ENCODE measurements at regions not wholly inside any gene's neighbourhood (a gene's known extent, or its start where the extent isn't known, plus 50 kb on each side); places are given as distances from the start of the nearest gene placed in this dataset.

DNA sequence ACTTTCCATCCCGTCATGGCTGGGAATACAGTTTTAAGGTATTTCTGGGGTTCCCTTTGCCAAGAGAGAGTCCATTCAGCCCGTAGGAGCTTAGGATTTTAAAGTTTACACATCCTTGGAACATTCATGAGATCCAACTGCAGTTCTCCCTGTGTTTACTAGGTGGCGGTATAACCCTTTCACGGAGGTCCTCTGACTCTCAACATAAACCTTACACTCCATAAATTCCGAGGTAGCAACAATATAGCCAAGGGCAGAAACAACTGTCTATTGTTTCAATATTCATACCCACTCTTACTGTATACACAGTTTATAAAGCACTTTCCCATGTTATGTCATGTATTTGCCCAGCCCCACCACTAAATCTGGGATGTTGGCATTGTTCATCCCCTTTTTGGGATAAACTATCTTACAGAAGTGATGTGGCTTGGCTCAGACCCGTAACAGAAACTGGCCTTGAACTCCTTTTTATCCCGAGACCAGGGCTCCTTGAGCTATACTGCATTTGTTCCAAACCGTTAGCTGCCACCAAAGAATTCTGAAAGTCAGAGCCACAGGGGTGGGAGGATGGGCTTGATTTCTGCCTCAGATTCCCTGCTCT is 69.2 kb upstream of the COL6A5 start:
- TF ChIP-seq, protein P1, sequence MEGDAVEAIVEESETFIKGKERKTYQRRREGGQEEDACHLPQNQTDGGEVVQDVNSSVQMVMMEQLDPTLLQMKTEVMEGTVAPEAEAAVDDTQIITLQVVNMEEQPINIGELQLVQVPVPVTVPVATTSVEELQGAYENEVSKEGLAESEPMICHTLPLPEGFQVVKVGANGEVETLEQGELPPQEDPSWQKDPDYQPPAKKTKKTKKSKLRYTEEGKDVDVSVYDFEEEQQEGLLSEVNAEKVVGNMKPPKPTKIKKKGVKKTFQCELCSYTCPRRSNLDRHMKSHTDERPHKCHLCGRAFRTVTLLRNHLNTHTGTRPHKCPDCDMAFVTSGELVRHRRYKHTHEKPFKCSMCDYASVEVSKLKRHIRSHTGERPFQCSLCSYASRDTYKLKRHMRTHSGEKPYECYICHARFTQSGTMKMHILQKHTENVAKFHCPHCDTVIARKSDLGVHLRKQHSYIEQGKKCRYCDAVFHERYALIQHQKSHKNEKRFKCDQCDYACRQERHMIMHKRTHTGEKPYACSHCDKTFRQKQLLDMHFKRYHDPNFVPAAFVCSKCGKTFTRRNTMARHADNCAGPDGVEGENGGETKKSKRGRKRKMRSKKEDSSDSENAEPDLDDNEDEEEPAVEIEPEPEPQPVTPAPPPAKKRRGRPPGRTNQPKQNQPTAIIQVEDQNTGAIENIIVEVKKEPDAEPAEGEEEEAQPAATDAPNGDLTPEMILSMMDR (IDR thresholded peaks at IDR 0.05; ENCODE audit: insufficient read depth, low read length, poor library complexity, severe bottlenecking) = peak; percentile 89
- H3K36me3 ChIP-seq (ENCODE audit: control insufficient read depth, insufficient read depth, low read length) = no peaks in the 10 kb centered on the region
- no peaks in the 10 kb centered on the region for H3K27me3 ChIP-seq (ENCODE audit: control insufficient read depth, insufficient read depth, low read length)
- no peak overlapping the region for H3K4me3 ChIP-seq (ENCODE audit: low read depth, low read length)
- DNase-seq (ENCODE audit: low read depth) = peak; percentile 25

DNA sequence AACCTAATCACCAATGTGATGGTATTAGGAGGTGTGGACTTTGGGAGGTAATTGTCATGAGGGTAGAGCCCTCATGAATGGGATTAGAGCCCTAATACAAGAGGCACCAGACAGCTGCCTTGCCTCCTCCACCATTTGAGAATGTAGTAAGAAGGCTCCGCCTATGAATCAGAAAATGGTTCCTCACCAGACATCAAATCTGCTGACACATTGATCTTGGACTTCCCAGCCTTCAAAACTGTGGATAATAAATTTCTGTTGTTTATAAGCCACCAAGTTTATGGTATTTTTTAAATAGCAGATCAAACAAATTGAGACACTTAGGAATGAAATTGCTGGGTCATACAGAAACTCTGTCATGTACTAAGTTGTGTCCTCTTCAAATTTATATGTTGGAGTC is 56.8 kb upstream of the COL6A5 start:
- no peak for DNase-seq (ENCODE audit: low read depth)
- no peak overlapping the region for H3K4me3 ChIP-seq (ENCODE audit: low read depth, low read length)
- no peaks in the 10 kb centered on the region for H3K27me3 ChIP-seq (ENCODE audit: control insufficient read depth, insufficient read depth, low read length)
- H3K36me3 ChIP-seq (ENCODE audit: control insufficient read depth, insufficient read depth, low read length) = no peaks in the 10 kb centered on the region
- TF ChIP-seq, protein P1 (IDR thresholded peaks at IDR 0.05; ENCODE audit: insufficient read depth, low read length, poor library complexity, severe bottlenecking) = no peak

DNA sequence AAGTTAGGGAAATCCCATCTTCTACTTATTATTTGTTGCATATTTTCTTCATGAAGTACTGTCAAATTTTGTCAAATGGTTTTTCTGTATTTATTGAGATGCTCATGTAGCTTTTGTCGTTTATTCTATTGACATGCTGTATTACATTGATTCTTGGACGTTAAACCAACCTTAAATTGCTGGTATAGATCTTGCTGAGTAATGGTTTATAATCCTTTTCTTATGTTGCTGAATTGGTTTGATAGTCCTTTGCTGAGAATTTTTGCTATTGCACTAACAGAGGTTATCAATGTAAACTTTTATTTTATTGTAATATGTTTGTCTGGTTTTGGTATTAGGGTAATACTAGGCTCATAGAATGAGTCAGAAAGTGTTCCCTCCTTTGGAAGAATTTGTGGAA is 54.3 kb upstream of the COL6A5 start:
- H3K36me3 ChIP-seq (ENCODE audit: control insufficient read depth, insufficient read depth, low read length) = no peaks in the 10 kb centered on the region
- DNase-seq (ENCODE audit: low read depth) = no peak
- TF ChIP-seq, protein P1 (IDR thresholded peaks at IDR 0.05; ENCODE audit: insufficient read depth, low read length, poor library complexity, severe bottlenecking) = no peak

DNA sequence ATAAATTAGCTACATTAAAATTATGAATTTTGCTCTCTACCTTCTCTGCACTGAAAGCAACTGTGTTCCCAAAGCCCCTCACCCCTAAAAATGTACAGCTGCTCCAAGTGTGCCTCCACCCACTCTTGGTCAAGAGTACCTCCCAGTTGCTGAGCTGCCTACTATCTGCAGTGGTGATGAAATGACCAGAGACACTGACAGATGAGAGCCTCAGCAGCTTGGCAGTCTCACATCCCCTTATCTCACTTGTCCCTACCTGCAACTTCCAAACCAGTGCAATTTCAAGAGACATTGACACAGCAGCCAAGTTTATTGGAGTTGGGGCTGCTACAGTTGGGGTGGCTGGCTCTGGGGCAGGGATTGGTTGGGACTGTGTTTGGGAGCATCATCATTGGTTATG is 52.2 kb upstream of the COL6A5 start:
- no peak for DNase-seq (ENCODE audit: low read depth)
- Histone ChIP-seq H3K27me3 (ENCODE audit: control insufficient read depth, insufficient read depth, low read length) (no peaks in the 10 kb centered on the region), H3K36me3 (ENCODE audit: control insufficient read depth, insufficient read depth, low read length) (no peaks in the 10 kb centered on the region), H3K4me3 (ENCODE audit: low read depth, low read length) (no peak overlapping the region)
- TF ChIP-seq, protein P1 (IDR thresholded peaks at IDR 0.05; ENCODE audit: insufficient read depth, low read length, poor library complexity, severe bottlenecking) = no peak

More for the DNA sequence above, 54.3 kb upstream of the COL6A5 start:
- Histone ChIP-seq H3K27me3 (ENCODE audit: control insufficient read depth, insufficient read depth, low read length) (no peaks in the 10 kb centered on the region), H3K4me3 (ENCODE audit: low read depth, low read length) (no peak overlapping the region)

Data from kidney epithelial cell (primary cell).